A549 (cell line): ENCODE measurements at regions not wholly inside any gene's neighbourhood (a gene's known extent, or its start where the extent isn't known, plus 50 kb on each side); places are given as distances from the start of the nearest gene placed in this dataset.

ENCODE experiments used
- ATAC-seq, 2 experiments: fragments of 200-7000 bp in 1 of 2; fragments of >200 bp in 1 of 2; cut with Nextera tagmentation in 1 of 2; cut with Tn5 transposase in 1 of 2; 3 replicates each; pipeline versions ENCODE4 v1.8.0 to v1.9.1; 2018 to 2020; ENCODE audit warnings: mild to moderate bottlenecking in 1 of 2, moderate library complexity in 1 of 2
- CTCF ChIA-PET: fragments of 300-600 bp; sonication (Branson Sonifier 250); formaldehyde crosslinking; extraction: SDS; loops from one replicate; lab custom pipeline; 2021; ENCODE audit warnings: antibody characterized with exemption, inconsistent platforms; lab: Yijun Ruan, JAX
- POLR2A ChIA-PET: fragments of 350-600 bp; formaldehyde crosslinking; extraction: SDS; loops from one replicate; lab custom pipeline; 2021; ENCODE audit warnings: antibody characterized with exemption, inconsistent platforms; lab: Yijun Ruan, JAX
- DNase-seq, 2 experiments: peaks; one replicate each; pipeline versions ENCODE4 v3.0.0 to v3.0.0-alpha.2; 2011 to 2016; ENCODE audit warnings: low read depth in 1 of 2, low spot score in 1 of 2
- FAIRE-seq: peaks from 2 replicates; lab custom pipeline; 2011; peaks lifted over from hg19 to GRCh38; lab: Jason Lieb, UNC
- H3K27ac ChIP-seq, 2 experiments: fragments of >200 bp; sonication (Bioruptor Twin); formaldehyde crosslinking; 3 replicates each; pipeline ENCODE4 v1.5.1; 2016 to 2017
- H3K4me1 ChIP-seq: fragments of >200 bp; sonication (Bioruptor Twin); formaldehyde crosslinking; 3 replicates; pipeline ENCODE4 v1.6.1; 2016
- H3K4me2 ChIP-seq: fragments of >200 bp; sonication (Bioruptor Twin); formaldehyde crosslinking; 3 replicates; pipeline ENCODE4 v1.6.1; 2016
- H3K4me3 ChIP-seq: fragments of >200 bp; sonication (Bioruptor Twin); formaldehyde crosslinking; 3 replicates; pipeline ENCODE4 v1.5.1; 2016
- H3K9me3 ChIP-seq: fragments of >200 bp; sonication (Bioruptor Twin); formaldehyde crosslinking; 3 replicates; pipeline ENCODE4 v1.6.1; 2016
- ATOH8 ChIP-seq: fragments of 250-450 bp; sonication (Bioruptor Pico); IDR thresholded peaks from 2 replicates; pipeline ENCODE4 v1.5.0; 2020; ENCODE audit warnings: low read depth, mild to moderate bottlenecking, moderate library complexity
- BCL3 ChIP-seq: fragments of >200 bp; sonication (Bioruptor Twin); formaldehyde crosslinking; IDR thresholded peaks from 3 replicates; pipeline ENCODE4 v1.6.1; 2016
- CEBPB ChIP-seq, 2 experiments: fragments of >200 bp in 1 of 2; sonication (Bioruptor Twin) in 1 of 2; formaldehyde crosslinking in 1 of 2; IDR thresholded peaks; 2 replicates each; pipeline ENCODE4 v1.6.1; 2012 to 2016
- CTCF ChIP-seq: fragments of >200 bp; sonication (Bioruptor Twin); formaldehyde crosslinking; IDR thresholded peaks from 3 replicates; pipeline ENCODE4 v1.5.1; 2016
- E2F6 ChIP-seq: IDR thresholded peaks from 2 replicates; pipeline ENCODE4 v1.6.1; 2012; ENCODE audit warnings: low read depth, borderline replicate concordance
- EHF ChIP-seq: fragments of 250-450 bp; sonication (Bioruptor Pico); IDR thresholded peaks from 2 replicates; pipeline ENCODE4 v1.5.0; 2020; ENCODE audit warnings: mild to moderate bottlenecking
- EHMT2 ChIP-seq: fragments of 200-600 bp; sonication (generic); IDR thresholded peaks from 2 replicates; pipeline ENCODE4 v1.6.1; 2016; ENCODE audit warnings: antibody characterized with exemption, low read depth, mild to moderate bottlenecking, moderate library complexity
- EP300 ChIP-seq, 2 experiments: fragments of >200 bp; sonication (Bioruptor Twin); formaldehyde crosslinking; IDR thresholded peaks; 2 replicates in 1 of 2; 3 replicates in 1 of 2; pipeline ENCODE4 v1.6.1; 2016 to 2017
- ESRRA ChIP-seq: fragments of 150-350 bp; IDR thresholded peaks from 2 replicates; pipeline ENCODE4 v1.6.1; 2014; ENCODE audit warnings: mild to moderate bottlenecking, low read length, borderline replicate concordance
- FOXS1 ChIP-seq: fragments of 250-450 bp; sonication (Bioruptor Pico); IDR thresholded peaks from 2 replicates; pipeline ENCODE4 v1.5.0; 2020; ENCODE audit warnings: mild to moderate bottlenecking, moderate library complexity
- HOXB13 ChIP-seq: fragments of 250-450 bp; sonication (Bioruptor Pico); IDR thresholded peaks from 2 replicates; pipeline ENCODE4 v1.5.0; 2020; ENCODE audit warnings: low read depth, mild to moderate bottlenecking, moderate library complexity
- JUNB ChIP-seq: fragments of >200 bp; sonication (Bioruptor Twin); formaldehyde crosslinking; IDR thresholded peaks from 2 replicates; pipeline ENCODE4 v1.6.1; 2016
- MAFK ChIP-seq: fragments of 450-650 bp; IDR thresholded peaks from 2 replicates; pipeline ENCODE4 v1.6.1; 2014; ENCODE audit not compliant: partially characterized antibody
- NFE2L2 ChIP-seq: fragments of 150-350 bp; conservative IDR thresholded peaks from 2 replicates; pipeline ENCODE4 v1.6.1; 2014; ENCODE audit warnings: low read length
- NPAS2 ChIP-seq: fragments of 250-450 bp; sonication (Bioruptor Pico); IDR thresholded peaks from 2 replicates; pipeline ENCODE4 v1.8.0; 2022; ENCODE audit warnings: mild to moderate bottlenecking, moderate library complexity, borderline replicate concordance
- POLR2AphosphoS2 ChIP-seq: conservative IDR thresholded peaks from 2 replicates; pipeline ENCODE4 v1.6.1; 2012; ENCODE audit warnings: low read length, improper control_type of control experiment, inconsistent platforms
- RAD21 ChIP-seq, 2 experiments: fragments of >200 bp in 1 of 2; sonication (Bioruptor Twin) in 1 of 2; formaldehyde crosslinking in 1 of 2; IDR thresholded peaks in 1 of 2; conservative IDR thresholded peaks in 1 of 2; 2 replicates in 1 of 2; 3 replicates in 1 of 2; pipeline ENCODE4 v1.6.1; 2012 to 2018; ENCODE audit warnings: inconsistent platforms in 1 of 2
- REST ChIP-seq: fragments of 200-600 bp; sonication (generic); IDR thresholded peaks from 2 replicates; pipeline ENCODE4 v1.6.1; 2016; ENCODE audit warnings: antibody characterized with exemption, mild to moderate bottlenecking, moderate library complexity
- RFX5 ChIP-seq: fragments of 450-650 bp; IDR thresholded peaks from 2 replicates; pipeline ENCODE4 v1.7.1; 2014; ENCODE audit warnings: antibody characterized with exemption, mild to moderate bottlenecking, moderate library complexity
- SMC3 ChIP-seq: fragments of >200 bp; sonication (Bioruptor Twin); formaldehyde crosslinking; IDR thresholded peaks from 3 replicates; pipeline ENCODE4 v1.6.1; 2018; ENCODE audit warnings: inconsistent platforms
- ZC3H11A ChIP-seq: fragments of 450-650 bp; IDR thresholded peaks from 2 replicates; pipeline ENCODE4 v1.6.1; 2014; ENCODE audit warnings: antibody characterized with exemption, mild to moderate bottlenecking
- ZSCAN20 ChIP-seq: fragments of 250-450 bp; sonication (Bioruptor Pico); IDR thresholded peaks from 2 replicates; pipeline ENCODE4 v1.8.0; 2022; ENCODE audit warnings: mild to moderate bottlenecking, moderate library complexity
- WGBS: methylation state at CpG from one replicate; pipeline ENCODE4 v1.1.6; 2017; ENCODE audit errors: missing lambda C conversion rate; 5-methylcytosine and 5-hydroxymethylcytosine counted together

- ChIA-PET CTCF (interaction anchor here (0.5 to 10.7 kb wide), 87 partner anchors 8 to 1486 kb away, joined by 3 to 271 read pairs (median 5); partner anchors contain the start of gene LINGO1), POLR2A (interaction anchor here (1.0 to 1.2 kb wide), 2 partner anchors 188 to 750 kb away, joined by 4 to 8 read pairs; partner anchors contain the start of gene TSPAN3)
- Histone ChIP-seq H3K4me1 (peaks cover 8% of the 10 kb centered on the region; the same call in 1 of the 3 replicates), H3K4me3 (no peak overlapping the region), H3K4me2 (no peak overlapping the region), H3K27ac (no peak overlapping the region), H3K9me3 (no peaks in the 10 kb centered on the region)
- no peak for TF ChIP-seq BCL3
- TF ChIP-seq CEBPB (IDR thresholded peaks at IDR 0.05) = no peak
- TF ChIP-seq REST = no peak
- no peak for TF ChIP-seq EHF (CRISPR knock-in tag)
- TF ChIP-seq EP300 (IDR thresholded peaks at IDR 0.05) = no peak
- no peak for TF ChIP-seq ZC3H11A
- TF ChIP-seq ESRRA = no peak
- TF ChIP-seq MAFK = no peak
- no peak for TF ChIP-seq ATOH8 (CRISPR knock-in tag)
- no peak for TF ChIP-seq JUNB
- TF ChIP-seq FOXS1 (CRISPR knock-in tag) = no peak
- TF ChIP-seq RFX5 = no peak
- no peak for TF ChIP-seq POLR2AphosphoS2
- no peak for TF ChIP-seq ZSCAN20 (CRISPR knock-in tag)
- peak; percentile 77 for TF ChIP-seq SMC3
- no peak for TF ChIP-seq EHMT2
- TF ChIP-seq NFE2L2 = no peak
- TF ChIP-seq NPAS2 (CRISPR knock-in tag) = no peak
- peak; percentile 90 to 95 for TF ChIP-seq RAD21 (conservative IDR thresholded peaks at IDR 0.05 in 1 of 2, IDR thresholded peaks at IDR 0.05 in 1 of 2)
- TF ChIP-seq E2F6 = no peak
- TF ChIP-seq CTCF = peak; percentile 81
- no peak for TF ChIP-seq HOXB13 (CRISPR knock-in tag)
- WGBS = 33% methylated on average over 12 of the region's 12 CpGs
- ATAC-seq (peak; percentile 76 to 92), DNase-seq (peak; percentile 77 to 93), FAIRE-seq (peak; percentile 67)
Measured at GRCh38 chr15:77821188-77821958, 188.7 kb upstream of the LINGO1 start.
